Lung (tissue), 11 donors: ENCODE measurements at regions not wholly inside any gene's neighbourhood (a gene's known extent, or its start where the extent isn't known, plus 50 kb on each side); places are given as distances from the start of the nearest gene placed in this dataset.

Experiments used
- ATAC-seq: fragments of 200-7000 bp; cut with Tn5 transposase; one replicate; pipeline ENCODE4 v1.9.1; 2020; ENCODE audit warnings: moderate number of reproducible peaks; ENCODE audit not compliant: insufficient read depth, low FRiP score
- DNase-seq, 3 donors: peaks; one replicate each; pipeline ENCODE4 v3.0.0-alpha.2; 2013 to 2017
- H3K27ac ChIP-seq, 2 donors: one replicate each; pipeline ENCODE4 v1.5.1; 2013; ENCODE audit warnings: mild to moderate bottlenecking in 2 of 2, moderate library complexity in 2 of 2, control low read depth in 1 of 2, inconsistent platforms in 1 of 2, low read depth in 1 of 2, low read length in 1 of 2
- H3K27me3 ChIP-seq, 3 donors: one replicate each; pipeline ENCODE4 v1.5.1; 2013; ENCODE audit warnings: low read length in 2 of 3; ENCODE audit not compliant: control insufficient read depth in 3 of 3, insufficient read depth in 3 of 3
- H3K36me3 ChIP-seq, 4 donors: one replicate each; pipeline ENCODE4 v1.5.1; 2013; ENCODE audit warnings: low read length in 4 of 4, mild to moderate bottlenecking in 1 of 4, moderate library complexity in 1 of 4; ENCODE audit not compliant: control insufficient read depth in 4 of 4, insufficient read depth in 4 of 4
- H3K4me1 ChIP-seq, 5 donors: one replicate each; pipeline ENCODE4 v1.5.1; 2013; ENCODE audit warnings: low read length in 5 of 5, mild to moderate bottlenecking in 2 of 5, moderate library complexity in 1 of 5; ENCODE audit not compliant: control insufficient read depth in 5 of 5, insufficient read depth in 5 of 5
- H3K4me3 ChIP-seq: one replicate; pipeline ENCODE4 v1.5.1; 2013; ENCODE audit warnings: mild to moderate bottlenecking, control low read depth, moderate library complexity
- H3K9ac ChIP-seq, 2 donors: one replicate each; pipeline ENCODE4 v1.5.1; 2013; ENCODE audit warnings: low read length in 2 of 2, control low read depth in 1 of 2; ENCODE audit not compliant: insufficient read depth in 1 of 2
- H3K9me3 ChIP-seq, 4 donors: one replicate each; pipeline ENCODE4 v1.5.1; 2013; ENCODE audit warnings: low read length in 3 of 4, mild to moderate bottlenecking in 1 of 4, moderate library complexity in 1 of 4; ENCODE audit not compliant: control insufficient read depth in 4 of 4, insufficient read depth in 3 of 4
- CTCF ChIP-seq: IDR thresholded peaks from 2 replicates; pipeline ENCODE4 v1.5.1; 2012; ENCODE audit warnings: mild to moderate bottlenecking; ENCODE audit errors: control extremely low read depth, extremely low read depth
- WGBS, 2 donors: extraction: QIAGEN DNeasy Blood & Tissue Kit; methylation state at CpG; one replicate each; pipeline ENCODE4 v1.1.7; 2013; 5-methylcytosine and 5-hydroxymethylcytosine counted together
- donor health status: control.
- donor health status: control.
- donor health status: Bipolar disorder and iron deficiency.
- donor health status: healthy.
- donor health status: DM: yes; HTN: yes; CAD: no.

GRCh38 chr5:124551939-124552279, 194.5 kb downstream of the ZNF608 start:
- no peak for ATAC-seq
- TF ChIP-seq CTCF = no peak
- Histone ChIP-seq H3K4me3 (no peak overlapping the region), H3K36me3 (no peaks in the 10 kb centered on the region), H3K9ac (no peak overlapping the region), H3K27ac (no peak overlapping the region), H3K4me1 (peaks cover 0 to 3% (median 0%) of the 10 kb centered on the region in 5 donors), H3K27me3 (no peaks in the 10 kb centered on the region), H3K9me3 (no peaks in the 10 kb centered on the region)
- no peak for DNase-seq

- DNase-seq (no peak), ATAC-seq (no peak)
- 77 to 84% methylated on average over 3 of the region's 3 CpGs for WGBS, 2 donors
Observed at GRCh38 chr5:124550731-124551130, 195.7 kb downstream of the ZNF608 start.

GRCh38 chr5:124549891-124550436, 196.5 kb downstream of the ZNF608 start:
- no peak overlapping the region for H3K27ac ChIP-seq
- no peak for DNase-seq
- H3K27me3 ChIP-seq = no peaks in the 10 kb centered on the region
- TF ChIP-seq CTCF = no peak
- no peak overlapping the region for H3K4me3 ChIP-seq
- no peak overlapping the region for H3K9ac ChIP-seq
- no peaks in the 10 kb centered on the region for H3K36me3 ChIP-seq
- H3K9me3 ChIP-seq = no peaks in the 10 kb centered on the region
- 77 to 82% methylated on average over 4 of the region's 4 CpGs for WGBS, 2 donors
- no peaks in the 10 kb centered on the region for H3K4me1 ChIP-seq
- no peak for ATAC-seq

More at GRCh38 chr5:124550731-124551130, 195.7 kb downstream of the ZNF608 start:
- peaks cover 0 to 3% (median 0%) of the 10 kb centered on the region in 5 donors for H3K4me1 ChIP-seq
- H3K9ac ChIP-seq = no peak overlapping the region
- H3K27ac ChIP-seq = no peak overlapping the region
- no peaks in the 10 kb centered on the region for H3K36me3 ChIP-seq
- H3K4me3 ChIP-seq = no peak overlapping the region
- no peaks in the 10 kb centered on the region for H3K9me3 ChIP-seq
- no peaks in the 10 kb centered on the region for H3K27me3 ChIP-seq
- TF ChIP-seq CTCF = no peak

GRCh38 chr5:124546643-124547042, 199.8 kb downstream of the ZNF608 start:
- Histone ChIP-seq H3K36me3 (no peaks in the 10 kb centered on the region), H3K4me3 (no peak overlapping the region), H3K4me1 (no peaks in the 10 kb centered on the region), H3K9ac (no peak overlapping the region), H3K27ac (no peak overlapping the region), H3K27me3 (no peaks in the 10 kb centered on the region), H3K9me3 (no peaks in the 10 kb centered on the region)
- DNase-seq (peak in 2 of 3 donors; percentile 20 to 61), ATAC-seq (no peak)
- WGBS, 2 donors = 40 to 55% methylated on average over 2 of the region's 2 CpGs
- TF ChIP-seq CTCF = no peak
